HCT116 (cell line): ENCODE measurements at regions not wholly inside any gene's neighbourhood (a gene's known extent, or its start where the extent isn't known, plus 50 kb on each side); places are given as distances from the start of the nearest gene placed in this dataset.

Experiments used
- ATAC-seq: fragments of 200-7000 bp; cut with Tn5 transposase; 2 replicates; pipeline ENCODE4 v1.9.1; 2020; ENCODE audit warnings: mild to moderate bottlenecking, moderate library complexity
- BruUV-seq: library from RNA; stranded (reverse); fragments of 400-500 nt; replicated peaks from 2 replicates; lab custom pipeline; 2021; lab: Mats Ljungman, UMichigan
- CTCF ChIA-PET: fragments of 300-600 bp; sonication (Branson Sonifier 250); formaldehyde crosslinking; loops from one replicate; lab custom pipeline; 2021; ENCODE audit warnings: antibody characterized with exemption; lab: Charles Lee
- POLR2A ChIA-PET: fragments of 300-600, 350-600 bp; sonication (Branson Sonifier 250); formaldehyde crosslinking; loops from one replicate; lab custom pipeline; 2021; ENCODE audit warnings: antibody characterized with exemption; lab: Charles Lee
- RAD21 ChIA-PET, 2 experiments: fragments of 300-600 bp; sonication (Branson Sonifier 250); formaldehyde crosslinking; loops; one replicate each; lab custom pipeline; 2023; ENCODE audit warnings: low total read pairs in 2 of 2; ENCODE audit not compliant: uncharacterized antibody in 2 of 2, unreplicated experiment in 2 of 2, low non-redundant PET in 1 of 2; lab: Charles Lee
- DNase-seq: peaks from one replicate; pipeline ENCODE4 v3.0.0-alpha.2; 2010; ENCODE audit warnings: low read depth, low spot score
- H2AFZ ChIP-seq: fragments of 200-600 bp; shearing (Covaris generic), sonication (generic); 2 replicates; pipeline ENCODE4 v1.6.1; 2017; ENCODE audit warnings: low read depth, mixed run types, mixed read lengths, antibody characterized with exemption, low read length; ENCODE audit not compliant: poor library complexity, severe bottlenecking
- H3K27ac ChIP-seq: 2 replicates; pipeline ENCODE4 v1.5.1; 2012; ENCODE audit warnings: low read depth, low read length
- H3K27me3 ChIP-seq: fragments of 200-600 bp; sonication (generic); 2 replicates; pipeline ENCODE4 v1.6.1; 2016; ENCODE audit warnings: mixed run types, low read length, mixed read lengths; ENCODE audit not compliant: insufficient read depth
- H3K36me3 ChIP-seq, 2 experiments: fragments of 200-500 bp in 1 of 2; fragments of 200-600 bp in 1 of 2; sonication (Bioruptor generic) in 1 of 2; sonication (generic) in 1 of 2; 2 replicates each; pipeline versions ENCODE4 v1.5.1 to v1.6.1; 2014 to 2016; ENCODE audit warnings: low read length in 2 of 2, inconsistent platforms in 1 of 2, mixed read lengths in 1 of 2, mixed run types in 1 of 2; ENCODE audit not compliant: insufficient read depth in 2 of 2, control insufficient read depth in 1 of 2
- H3K4me1 ChIP-seq, 2 experiments: fragments of 200-600 bp in 1 of 2; sonication (generic) in 1 of 2; 2 replicates each; pipeline versions ENCODE4 v1.5.1 to v1.6.1; 2012 to 2017; ENCODE audit warnings: low read length in 2 of 2, inconsistent platforms in 1 of 2, mild to moderate bottlenecking in 1 of 2, mixed read lengths in 1 of 2, mixed run types in 1 of 2, moderate library complexity in 1 of 2; ENCODE audit not compliant: insufficient read depth in 2 of 2, control insufficient read depth in 1 of 2
- H3K4me2 ChIP-seq: fragments of 200-600 bp; sonication (generic); 2 replicates; pipeline ENCODE4 v1.6.1; 2017; ENCODE audit warnings: mixed run types, low read length, mixed read lengths
- H3K4me3 ChIP-seq, 2 experiments: fragments of 200-600 bp in 1 of 2; sonication (generic) in 1 of 2; replicated peaks in 1 of 2; 2 replicates each; pipeline ENCODE4 v1.5.1; 2011 to 2016; ENCODE audit warnings: low read length in 2 of 2, control low read depth in 1 of 2, low read depth in 1 of 2, mild to moderate bottlenecking in 1 of 2, mixed read lengths in 1 of 2, mixed run types in 1 of 2
- H3K79me2 ChIP-seq: fragments of 200-600 bp; sonication (generic); 2 replicates; pipeline ENCODE4 v1.6.1; 2017; ENCODE audit warnings: mild to moderate bottlenecking, mixed run types, low read length, moderate library complexity, mixed read lengths; ENCODE audit not compliant: insufficient read depth
- H3K9ac ChIP-seq: fragments of 200-600 bp; sonication (generic); 2 replicates; pipeline ENCODE4 v1.6.1; 2016; ENCODE audit warnings: low read length, mixed read lengths
- H3K9me2 ChIP-seq: fragments of 200-600 bp; sonication (generic), shearing (Covaris generic); 2 replicates; pipeline ENCODE4 v1.6.1; 2017; ENCODE audit warnings: mixed run types, mild to moderate bottlenecking, moderate library complexity; ENCODE audit not compliant: insufficient read depth
- H3K9me3 ChIP-seq, 2 experiments: fragments of 200-500 bp in 1 of 2; fragments of 200-600 bp in 1 of 2; sonication (Bioruptor generic) in 1 of 2; sonication (generic) in 1 of 2; 2 replicates each; pipeline ENCODE4 v1.6.1; 2014 to 2017; ENCODE audit warnings: low read length in 2 of 2, mixed read lengths in 2 of 2, inconsistent platforms in 1 of 2, low read depth in 1 of 2, mild to moderate bottlenecking in 1 of 2, mixed run types in 1 of 2, moderate library complexity in 1 of 2; ENCODE audit not compliant: control insufficient read depth in 1 of 2, insufficient read depth in 1 of 2
- H4K20me1 ChIP-seq: fragments of 200-600 bp; sonication (generic), shearing (Covaris generic); 2 replicates; pipeline ENCODE4 v1.6.1; 2017; ENCODE audit warnings: mixed run types, mild to moderate bottlenecking, moderate library complexity; ENCODE audit not compliant: insufficient read depth
- CBX3 ChIP-seq: IDR thresholded peaks from 2 replicates; pipeline ENCODE4 v1.6.1; 2012; ENCODE audit warnings: low read depth
- EGR1 ChIP-seq: IDR thresholded peaks from 2 replicates; pipeline ENCODE4 v1.6.1; 2012; ENCODE audit warnings: low read depth
- ELF1 ChIP-seq: IDR thresholded peaks from 2 replicates; pipeline ENCODE4 v1.6.1; 2012; ENCODE audit warnings: low read depth, borderline replicate concordance
- EZH2 ChIP-seq: fragments of 200-600 bp; sonication (generic); IDR thresholded peaks from 2 replicates; pipeline ENCODE4 v1.6.1; 2017; ENCODE audit warnings: antibody characterized with exemption, mixed run types
- EZH2phosphoT487 ChIP-seq: fragments of 200-600 bp; IDR thresholded peaks from 2 replicates; pipeline ENCODE4 v1.6.1; 2018; ENCODE audit warnings: antibody characterized with exemption, borderline replicate concordance
- POLR2A ChIP-seq: IDR thresholded peaks from 2 replicates; pipeline ENCODE4 v1.7.0; 2011; ENCODE audit warnings: borderline replicate concordance; ENCODE audit not compliant: insufficient read depth, insufficient read length; ENCODE audit errors: extremely low read depth
- SIN3A ChIP-seq: IDR thresholded peaks from 2 replicates; pipeline ENCODE4 v1.6.1; 2012; ENCODE audit warnings: low read depth
- ZFX ChIP-seq: fragments of 450-650 bp; IDR thresholded peaks from 2 replicates; pipeline ENCODE4 v1.6.1; 2017
- intact Hi-C: fragments of 100-400 bp; cut with micrococcal nuclease; formaldehyde crosslinking; loops from 2 replicates; pipeline ENCODE4 v1.10.0; 2022
- TF ChIP-seq, protein P1 (sequence below): IDR thresholded peaks from 2 replicates; pipeline ENCODE4 v1.6.1; 2012
- TF ChIP-seq, protein P2 (sequence below): IDR thresholded peaks from 2 replicates; pipeline ENCODE4 v1.6.1; 2012; ENCODE audit warnings: low read depth
- TF ChIP-seq, protein P3 (sequence below): IDR thresholded peaks from 2 replicates; pipeline ENCODE4 v1.6.1; 2012
- TF ChIP-seq, protein P4 (sequence below): IDR thresholded peaks from 2 replicates; pipeline ENCODE4 v1.6.1; 2011; ENCODE audit warnings: mild to moderate bottlenecking, low read length, moderate library complexity; ENCODE audit not compliant: insufficient replicate concordance; ENCODE audit errors: extremely low read depth

DNA sequence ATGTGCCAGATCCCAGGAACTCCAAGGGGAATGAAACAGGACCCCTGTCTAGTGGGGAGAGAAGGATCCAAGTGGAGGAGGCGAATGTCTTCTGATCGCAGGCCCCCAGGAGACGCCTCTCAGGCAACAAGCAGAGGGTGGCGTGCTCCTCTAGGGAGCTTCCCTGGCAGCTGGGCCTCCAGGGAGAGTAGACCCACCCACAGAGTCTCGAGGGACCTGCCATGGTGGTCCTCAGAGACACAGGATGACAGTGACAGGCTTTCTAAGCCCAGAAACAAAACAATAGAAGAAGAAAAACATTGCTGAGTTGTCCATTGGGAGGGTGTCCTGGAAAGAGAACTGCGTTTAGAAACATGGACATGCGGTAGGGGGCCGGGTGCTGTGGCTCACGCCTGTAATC lies 140.6 kb upstream of the MAP1LC3B2 start:
- no peak overlapping the region for H3K4me3 ChIP-seq
- no peak for DNase-seq
- BruUV-seq, result no TSS peak
- no peaks in the 10 kb centered on the region for H3K9me2 ChIP-seq
- no peaks in the 10 kb centered on the region for H4K20me1 ChIP-seq
- H3K27ac ChIP-seq, result no peak overlapping the region
- no peak overlapping the region for H3K4me2 ChIP-seq
- TF ChIP-seq EZH2phosphoT487, result no peak
- TF ChIP-seq, protein P1, sequence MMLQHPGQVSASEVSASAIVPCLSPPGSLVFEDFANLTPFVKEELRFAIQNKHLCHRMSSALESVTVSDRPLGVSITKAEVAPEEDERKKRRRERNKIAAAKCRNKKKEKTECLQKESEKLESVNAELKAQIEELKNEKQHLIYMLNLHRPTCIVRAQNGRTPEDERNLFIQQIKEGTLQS, result no peak
- no peak for TF ChIP-seq SIN3A
- no peak for TF ChIP-seq POLR2A
- TF ChIP-seq, protein P2, sequence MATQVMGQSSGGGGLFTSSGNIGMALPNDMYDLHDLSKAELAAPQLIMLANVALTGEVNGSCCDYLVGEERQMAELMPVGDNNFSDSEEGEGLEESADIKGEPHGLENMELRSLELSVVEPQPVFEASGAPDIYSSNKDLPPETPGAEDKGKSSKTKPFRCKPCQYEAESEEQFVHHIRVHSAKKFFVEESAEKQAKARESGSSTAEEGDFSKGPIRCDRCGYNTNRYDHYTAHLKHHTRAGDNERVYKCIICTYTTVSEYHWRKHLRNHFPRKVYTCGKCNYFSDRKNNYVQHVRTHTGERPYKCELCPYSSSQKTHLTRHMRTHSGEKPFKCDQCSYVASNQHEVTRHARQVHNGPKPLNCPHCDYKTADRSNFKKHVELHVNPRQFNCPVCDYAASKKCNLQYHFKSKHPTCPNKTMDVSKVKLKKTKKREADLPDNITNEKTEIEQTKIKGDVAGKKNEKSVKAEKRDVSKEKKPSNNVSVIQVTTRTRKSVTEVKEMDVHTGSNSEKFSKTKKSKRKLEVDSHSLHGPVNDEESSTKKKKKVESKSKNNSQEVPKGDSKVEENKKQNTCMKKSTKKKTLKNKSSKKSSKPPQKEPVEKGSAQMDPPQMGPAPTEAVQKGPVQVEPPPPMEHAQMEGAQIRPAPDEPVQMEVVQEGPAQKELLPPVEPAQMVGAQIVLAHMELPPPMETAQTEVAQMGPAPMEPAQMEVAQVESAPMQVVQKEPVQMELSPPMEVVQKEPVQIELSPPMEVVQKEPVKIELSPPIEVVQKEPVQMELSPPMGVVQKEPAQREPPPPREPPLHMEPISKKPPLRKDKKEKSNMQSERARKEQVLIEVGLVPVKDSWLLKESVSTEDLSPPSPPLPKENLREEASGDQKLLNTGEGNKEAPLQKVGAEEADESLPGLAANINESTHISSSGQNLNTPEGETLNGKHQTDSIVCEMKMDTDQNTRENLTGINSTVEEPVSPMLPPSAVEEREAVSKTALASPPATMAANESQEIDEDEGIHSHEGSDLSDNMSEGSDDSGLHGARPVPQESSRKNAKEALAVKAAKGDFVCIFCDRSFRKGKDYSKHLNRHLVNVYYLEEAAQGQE, result no peak
- no peak for TF ChIP-seq EZH2
- no peak for TF ChIP-seq ELF1
- TF ChIP-seq ZFX, result no peak
- no peak for TF ChIP-seq CBX3
- TF ChIP-seq EGR1, result no peak
- TF ChIP-seq, protein P3, sequence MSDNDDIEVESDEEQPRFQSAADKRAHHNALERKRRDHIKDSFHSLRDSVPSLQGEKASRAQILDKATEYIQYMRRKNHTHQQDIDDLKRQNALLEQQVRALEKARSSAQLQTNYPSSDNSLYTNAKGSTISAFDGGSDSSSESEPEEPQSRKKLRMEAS, result no peak
- TF ChIP-seq, protein P4, sequence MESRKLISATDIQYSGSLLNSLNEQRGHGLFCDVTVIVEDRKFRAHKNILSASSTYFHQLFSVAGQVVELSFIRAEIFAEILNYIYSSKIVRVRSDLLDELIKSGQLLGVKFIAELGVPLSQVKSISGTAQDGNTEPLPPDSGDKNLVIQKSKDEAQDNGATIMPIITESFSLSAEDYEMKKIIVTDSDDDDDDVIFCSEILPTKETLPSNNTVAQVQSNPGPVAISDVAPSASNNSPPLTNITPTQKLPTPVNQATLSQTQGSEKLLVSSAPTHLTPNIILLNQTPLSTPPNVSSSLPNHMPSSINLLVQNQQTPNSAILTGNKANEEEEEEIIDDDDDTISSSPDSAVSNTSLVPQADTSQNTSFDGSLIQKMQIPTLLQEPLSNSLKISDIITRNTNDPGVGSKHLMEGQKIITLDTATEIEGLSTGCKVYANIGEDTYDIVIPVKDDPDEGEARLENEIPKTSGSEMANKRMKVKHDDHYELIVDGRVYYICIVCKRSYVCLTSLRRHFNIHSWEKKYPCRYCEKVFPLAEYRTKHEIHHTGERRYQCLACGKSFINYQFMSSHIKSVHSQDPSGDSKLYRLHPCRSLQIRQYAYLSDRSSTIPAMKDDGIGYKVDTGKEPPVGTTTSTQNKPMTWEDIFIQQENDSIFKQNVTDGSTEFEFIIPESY, result no peak
- H3K79me2 ChIP-seq, result no peaks in the 10 kb centered on the region
- RAD21 ChIA-PET, result interaction anchor here in 1 of 2 experiments (0.7 kb wide), 1 partner anchor 137 kb away, joined by 3 read pairs; no protein-coding TSS in a partner anchor
- intact Hi-C loops, result no loop called here
- H2AFZ ChIP-seq, result no peak overlapping the region
- H3K9me3 ChIP-seq, result peaks cover 0 to 9% of the 10 kb centered on the region in 2 experiments; a peak in 1 of 4 replicates
- CTCF ChIA-PET, result no interaction called here
- no peaks in the 10 kb centered on the region for H3K4me1 ChIP-seq
- H3K27me3 ChIP-seq, result no peaks in the 10 kb centered on the region
- POLR2A ChIA-PET, result no interaction called here
- ATAC-seq, result no peak
- H3K36me3 ChIP-seq, result no peaks in the 10 kb centered on the region
- H3K9ac ChIP-seq, result no peak overlapping the region
